GM10266 (cell line): ENCODE measurements at regions not wholly inside any gene's neighbourhood (a gene's known extent, or its start where the extent isn't known, plus 50 kb on each side); places are given as distances from the start of the nearest gene placed in this dataset.

Experiments
- DNase-seq: peaks from one replicate; pipeline ENCODE4 v3.0.0; 2012; ENCODE audit errors: extremely low spot score
- CTCF ChIP-seq: IDR thresholded peaks from 2 replicates; pipeline ENCODE4 v1.5.1; 2012; ENCODE audit warnings: mild to moderate bottlenecking, low read depth; ENCODE audit not compliant: control insufficient read depth, insufficient read depth; ENCODE audit errors: missing control alignments

GRCh38 chr15:61449186-61449702, 220.1 kb upstream of the RORA start:
- DNase-seq, result no peak

GRCh38 chr15:61447981-61448380, 218.9 kb upstream of the RORA start:
- DNase-seq, result no peak
- no peak for TF ChIP-seq CTCF

More at GRCh38 chr15:61449186-61449702, 220.1 kb upstream of the RORA start:
- no peak for TF ChIP-seq CTCF

GRCh38 chr15:61444585-61444984, 215.5 kb upstream of the RORA start:
- TF ChIP-seq CTCF, result no peak
- DNase-seq, result no peak

GRCh38 chr15:61442821-61443220, 213.7 kb upstream of the RORA start:
- TF ChIP-seq CTCF, result no peak
- no peak for DNase-seq

GRCh38 chr15:61441891-61442290, 212.8 kb upstream of the RORA start:
- TF ChIP-seq CTCF, result no peak

GRCh38 chr15:61426466-61426865, 197.4 kb upstream of the RORA start:
- DNase-seq, result no peak

More at GRCh38 chr15:61441891-61442290, 212.8 kb upstream of the RORA start:
- DNase-seq, result no peak

More at GRCh38 chr15:61426466-61426865, 197.4 kb upstream of the RORA start:
- no peak for TF ChIP-seq CTCF
